HG03103 (cell line): ENCODE measurements at regions not wholly inside any gene's neighbourhood (a gene's known extent, or its start where the extent isn't known, plus 50 kb on each side); places are given as distances from the start of the nearest gene placed in this dataset.
A peak's percentile ranks its signal among the peaks of the same experiment; 100 is the strongest.
"Not testable (repeated sequence)": the region's sequence is repeated elsewhere in the genome, so short reads cannot be mapped to it uniquely, and the experiment has no call there.

Experiments
- ATAC-seq: cut with Tn5 transposase; IDR thresholded peaks from one replicate; pipeline ENCODE4 v1.9.1; 2021; ENCODE audit warnings: low read depth; ENCODE audit not compliant: unreplicated experiment

- ATAC-seq, result no peak
Observed at GRCh38 chr2:161480123-161480522, 64.0 kb downstream of the TBR1 start.

- ATAC-seq, result no peak
Observed at GRCh38 chr2:161481619-161482018, 65.5 kb downstream of the TBR1 start.

- ATAC-seq, result no peak
Observed at GRCh38 chr2:161484061-161484460, 68.0 kb downstream of the TBR1 start.

- ATAC-seq, result no peak
Observed at GRCh38 chr2:161486111-161486510, 70.0 kb downstream of the TBR1 start.

- ATAC-seq, result no peak
Observed at GRCh38 chr2:161488131-161488699, 72.1 kb downstream of the TBR1 start.

GRCh38 chr2:161488879-161489278 lies 72.8 kb downstream of the TBR1 start:
- no peak for ATAC-seq

- peak; percentile 50 for ATAC-seq
Observed at GRCh38 chr2:161500892-161501610, 85.0 kb downstream of the TBR1 start.

- not testable (repeated sequence) for ATAC-seq
Observed at GRCh38 chr2:161502279-161502678, 86.2 kb downstream of the TBR1 start.

GRCh38 chr2:161504628-161505289 lies 88.7 kb downstream of the TBR1 start:
- not testable (repeated sequence) for ATAC-seq

- ATAC-seq, result not testable (repeated sequence)
Observed at GRCh38 chr2:161505466-161505865, 89.4 kb downstream of the TBR1 start.

- ATAC-seq, result not testable (repeated sequence)
Observed at GRCh38 chr2:161513295-161514032, 97.4 kb downstream of the TBR1 start.

GRCh38 chr2:161522796-161523195 lies 101.4 kb upstream of the SLC4A10 start:
- ATAC-seq, result no peak

GRCh38 chr2:161533218-161533617 lies 91.0 kb upstream of the SLC4A10 start:
- no peak for ATAC-seq

- no peak for ATAC-seq
Observed at GRCh38 chr2:161546635-161547034, 77.6 kb upstream of the SLC4A10 start.

GRCh38 chr2:161547130-161547529 lies 77.1 kb upstream of the SLC4A10 start:
- ATAC-seq, result no peak

GRCh38 chr2:161552015-161552414 lies 72.2 kb upstream of the SLC4A10 start:
- ATAC-seq, result no peak

GRCh38 chr2:161555826-161556225 lies 68.4 kb upstream of the SLC4A10 start:
- ATAC-seq, result no peak

- ATAC-seq, result no peak
Observed at GRCh38 chr2:161556440-161556839, 67.8 kb upstream of the SLC4A10 start.

GRCh38 chr2:161557538-161557937 lies 66.7 kb upstream of the SLC4A10 start:
- no peak for ATAC-seq

GRCh38 chr2:161564906-161565305 lies 59.3 kb upstream of the SLC4A10 start:
- no peak for ATAC-seq

GRCh38 chr2:161569401-161569800 lies 54.8 kb upstream of the SLC4A10 start:
- ATAC-seq, result no peak
